Duodenal mucosa (tissue), 2 donors: ENCODE measurements at regions not wholly inside any gene's neighbourhood (a gene's known extent, or its start where the extent isn't known, plus 50 kb on each side); places are given as distances from the start of the nearest gene placed in this dataset.

ENCODE experiments used
- H3K27ac ChIP-seq: one replicate; pipeline ENCODE4 v1.7.0; 2013; ENCODE audit warnings: low read depth, low read length
- H3K27me3 ChIP-seq, 2 donors: one replicate each; pipeline ENCODE4 v1.7.0; 2013; ENCODE audit warnings: low read length in 2 of 2, control low read depth in 1 of 2; ENCODE audit not compliant: insufficient read depth in 2 of 2, control insufficient read depth in 1 of 2
- H3K36me3 ChIP-seq, 2 donors: one replicate each; pipeline ENCODE4 v1.7.0; 2013; ENCODE audit warnings: low read length in 2 of 2, control low read depth in 1 of 2; ENCODE audit not compliant: insufficient read depth in 2 of 2, control insufficient read depth in 1 of 2
- H3K4me1 ChIP-seq, 2 donors: one replicate each; pipeline ENCODE4 v1.7.0; 2013; ENCODE audit warnings: low read length in 2 of 2, control low read depth in 1 of 2; ENCODE audit not compliant: insufficient read depth in 2 of 2, control insufficient read depth in 1 of 2
- H3K4me3 ChIP-seq, 2 donors: one replicate each; pipeline ENCODE4 v1.7.0; 2013; ENCODE audit warnings: low read length in 2 of 2, low read depth in 1 of 2
- H3K9ac ChIP-seq, 2 donors: one replicate each; pipeline ENCODE4 v1.7.0; 2013; ENCODE audit warnings: low read length in 2 of 2, low read depth in 1 of 2
- H3K9me3 ChIP-seq, 2 donors: one replicate each; pipeline ENCODE4 v1.7.0; 2013; ENCODE audit warnings: low read length in 2 of 2, control low read depth in 1 of 2; ENCODE audit not compliant: control insufficient read depth in 1 of 2

DNA sequence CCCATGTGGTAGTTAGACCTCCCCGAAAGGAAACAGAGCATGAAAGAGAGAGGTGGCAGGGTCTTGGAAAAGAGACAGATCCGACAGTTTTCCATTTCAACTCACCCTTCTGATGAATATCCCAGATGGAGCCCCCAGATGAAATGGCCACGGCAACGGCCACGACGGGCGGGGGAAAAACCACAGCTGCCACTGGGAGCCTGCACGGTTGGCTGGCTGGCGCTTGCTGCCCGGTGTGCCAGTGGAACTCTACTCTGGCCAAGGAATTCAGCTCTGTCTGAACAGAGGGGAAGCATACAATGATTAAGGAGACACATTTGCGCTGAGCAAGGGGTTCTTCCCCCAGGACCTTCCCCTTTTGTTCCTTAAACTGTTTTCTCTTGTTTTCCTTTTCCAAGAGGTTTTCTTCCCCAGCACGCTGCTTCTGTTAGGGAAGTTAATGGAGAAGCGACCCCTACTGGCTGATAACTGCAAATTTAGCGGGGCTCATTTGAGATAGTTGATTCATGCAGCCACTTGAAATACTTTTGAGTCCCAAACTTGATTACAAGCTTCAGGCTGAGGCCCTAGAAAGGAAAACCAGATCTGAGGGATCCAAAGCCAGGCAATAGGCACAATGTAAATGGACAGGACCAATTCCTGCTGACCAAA is 1122.5 kb downstream of the NCAM2 start:
- Histone ChIP-seq H3K36me3 (no peaks in the 10 kb centered on the region), H3K4me3 (no peak overlapping the region), H3K4me1 (no peaks in the 10 kb centered on the region), H3K9ac (no peak overlapping the region), H3K9me3 (peaks cover 12 to 21% of the 10 kb centered on the region in 2 donors), H3K27me3 (no peaks in the 10 kb centered on the region), H3K27ac (no peak overlapping the region)

DNA sequence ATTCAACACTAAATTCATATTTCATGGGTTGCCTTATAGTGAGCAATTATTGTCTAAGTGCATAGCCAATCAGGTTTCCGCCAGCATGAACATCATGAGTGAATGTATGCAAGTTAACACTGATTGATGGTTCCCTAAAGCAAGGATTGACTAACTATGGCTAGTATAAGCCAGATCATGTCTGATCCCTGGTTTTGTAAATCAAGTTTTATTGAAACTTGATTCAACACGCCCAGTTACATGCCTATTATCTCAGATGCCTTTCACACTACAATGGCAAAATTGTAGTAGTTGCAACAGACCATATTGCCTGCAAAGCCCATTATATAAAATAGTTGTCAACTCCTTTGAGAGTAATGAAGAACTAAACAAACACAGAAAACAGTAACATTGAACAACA is 1127.4 kb downstream of the NCAM2 start:
- H3K9me3 ChIP-seq, result peaks cover 12 to 19% of the 10 kb centered on the region in 2 donors
- H3K27ac ChIP-seq, result no peak overlapping the region
- H3K27me3 ChIP-seq, result no peaks in the 10 kb centered on the region
- no peaks in the 10 kb centered on the region for H3K4me1 ChIP-seq
- no peak overlapping the region for H3K4me3 ChIP-seq
- no peak overlapping the region for H3K9ac ChIP-seq
- H3K36me3 ChIP-seq, result no peaks in the 10 kb centered on the region

DNA sequence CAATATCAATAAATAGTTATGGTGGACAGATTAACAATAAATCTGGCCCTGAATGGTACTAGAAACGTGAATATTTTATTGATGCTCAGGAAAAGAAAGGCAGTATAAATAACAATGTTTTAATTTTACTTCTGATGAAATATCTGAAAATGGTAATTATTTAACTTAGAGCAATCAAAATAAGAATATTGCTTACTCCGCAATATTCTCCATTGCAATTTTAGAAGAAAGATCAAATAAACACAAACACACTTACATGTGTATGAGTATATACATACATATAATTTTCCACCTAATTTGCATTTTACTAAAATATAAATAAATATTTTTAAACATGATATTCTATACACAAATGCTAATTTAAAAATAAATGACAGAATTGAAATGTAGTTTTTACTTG is 1130.5 kb downstream of the NCAM2 start:
- Histone ChIP-seq H3K36me3 (no peaks in the 10 kb centered on the region), H3K4me1 (no peaks in the 10 kb centered on the region), H3K4me3 (no peak overlapping the region), H3K9ac (no peak overlapping the region), H3K27ac (no peak overlapping the region), H3K9me3 (peaks cover 8 to 10% of the 10 kb centered on the region in 2 donors), H3K27me3 (no peaks in the 10 kb centered on the region)

DNA sequence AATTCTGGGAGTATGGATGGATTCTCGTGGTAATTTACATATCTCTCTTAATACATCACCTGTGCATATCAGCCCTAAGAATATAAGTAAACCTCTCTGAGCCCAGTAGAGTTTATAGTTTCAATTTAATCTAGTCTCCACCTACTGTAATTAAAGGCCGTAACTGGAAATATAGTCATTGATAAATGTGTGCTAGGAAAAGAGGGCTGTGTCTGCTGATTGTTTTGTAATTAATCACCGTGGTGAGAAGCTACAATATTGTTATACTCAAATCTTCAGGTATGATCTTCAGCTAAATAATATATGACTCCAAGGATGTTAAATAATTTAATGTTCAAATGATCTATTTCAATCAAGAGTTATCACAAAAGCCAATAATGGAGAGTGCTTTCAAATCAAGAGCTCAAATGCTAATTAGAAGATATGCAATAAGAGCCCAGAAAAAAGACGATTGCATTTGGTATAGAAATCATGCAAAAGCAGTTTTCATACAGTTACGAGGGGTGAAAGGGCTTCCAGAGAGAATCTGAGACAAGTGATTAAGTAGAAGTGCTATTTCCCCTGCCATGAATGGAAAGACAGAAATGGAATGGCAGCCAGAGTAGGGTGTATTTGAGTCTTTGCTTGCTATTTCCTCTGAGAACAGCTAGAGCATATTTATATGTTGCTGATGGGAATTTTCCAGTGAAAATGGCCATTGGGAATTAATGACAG is 1134.3 kb downstream of the NCAM2 start:
- no peaks in the 10 kb centered on the region for H3K36me3 ChIP-seq
- H3K27ac ChIP-seq, result no peak overlapping the region
- H3K9me3 ChIP-seq, result peaks cover 5 to 6% of the 10 kb centered on the region in 2 donors
- no peak overlapping the region for H3K9ac ChIP-seq
- no peaks in the 10 kb centered on the region for H3K4me1 ChIP-seq
- H3K4me3 ChIP-seq, result no peak overlapping the region
- no peaks in the 10 kb centered on the region for H3K27me3 ChIP-seq

DNA sequence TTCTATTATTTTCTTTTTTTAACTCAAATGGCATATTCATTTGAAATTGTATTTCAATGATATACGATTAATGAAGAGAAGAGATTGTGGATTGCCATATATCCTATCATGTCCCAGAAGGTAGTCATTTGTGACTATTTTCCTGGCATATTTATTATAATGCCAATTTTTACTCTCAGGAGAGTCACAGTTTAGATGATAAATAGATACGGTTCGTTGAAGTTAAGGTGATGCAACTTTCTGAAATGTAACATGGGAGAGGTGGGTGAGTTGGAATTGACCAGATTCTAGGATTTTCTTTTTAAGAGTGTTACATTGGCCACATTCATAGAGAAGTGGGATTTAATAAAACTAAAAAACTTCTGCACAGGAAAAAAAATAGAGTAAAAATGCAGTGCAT is 1138.5 kb downstream of the NCAM2 start:
- H3K4me1 ChIP-seq, result no peaks in the 10 kb centered on the region
- H3K9me3 ChIP-seq, result peaks cover 1 to 7% of the 10 kb centered on the region in 2 donors
- no peaks in the 10 kb centered on the region for H3K36me3 ChIP-seq
- no peak overlapping the region for H3K27ac ChIP-seq
- H3K27me3 ChIP-seq, result no peaks in the 10 kb centered on the region
- no peak overlapping the region for H3K4me3 ChIP-seq
- H3K9ac ChIP-seq, result no peak overlapping the region

DNA sequence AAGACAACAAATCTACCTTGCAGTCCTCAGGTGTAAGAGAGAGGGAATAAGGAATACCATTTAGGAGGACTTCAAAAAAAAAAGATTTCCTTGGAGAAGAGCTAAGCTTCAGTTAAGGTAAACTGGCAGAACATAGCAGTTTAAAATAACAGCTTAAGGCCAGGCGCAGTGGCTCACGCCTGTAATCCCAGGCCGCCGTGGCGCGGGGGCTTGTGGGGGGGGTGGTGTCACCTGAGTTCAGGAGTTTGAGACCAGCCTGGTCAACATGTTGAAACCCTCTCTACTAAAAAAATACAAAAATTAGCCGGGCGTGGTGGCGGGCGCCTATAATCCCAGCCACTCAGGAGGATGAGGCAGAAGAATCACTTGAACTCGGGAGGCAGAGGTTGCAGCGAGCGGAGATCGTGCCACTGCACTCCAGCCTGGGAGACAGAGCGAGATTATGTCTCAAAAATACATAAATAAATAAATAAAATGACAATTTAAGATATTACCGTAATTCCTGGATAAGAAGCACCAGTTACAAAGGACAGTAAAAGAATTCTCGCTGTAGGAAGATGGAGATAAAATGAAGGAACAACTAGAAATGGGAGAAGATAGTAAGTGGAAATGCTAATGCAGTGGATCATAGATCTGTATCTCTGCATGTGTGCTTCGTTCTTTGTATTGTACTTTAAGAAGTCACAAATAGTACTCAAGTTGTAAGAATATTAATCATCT is 1140.2 kb downstream of the NCAM2 start:
- Histone ChIP-seq H3K9me3 (peaks cover 0 to 4% of the 10 kb centered on the region in 2 donors), H3K9ac (no peak overlapping the region), H3K4me1 (no peaks in the 10 kb centered on the region), H3K27ac (no peak overlapping the region), H3K36me3 (no peaks in the 10 kb centered on the region), H3K4me3 (no peak overlapping the region), H3K27me3 (no peaks in the 10 kb centered on the region)

DNA sequence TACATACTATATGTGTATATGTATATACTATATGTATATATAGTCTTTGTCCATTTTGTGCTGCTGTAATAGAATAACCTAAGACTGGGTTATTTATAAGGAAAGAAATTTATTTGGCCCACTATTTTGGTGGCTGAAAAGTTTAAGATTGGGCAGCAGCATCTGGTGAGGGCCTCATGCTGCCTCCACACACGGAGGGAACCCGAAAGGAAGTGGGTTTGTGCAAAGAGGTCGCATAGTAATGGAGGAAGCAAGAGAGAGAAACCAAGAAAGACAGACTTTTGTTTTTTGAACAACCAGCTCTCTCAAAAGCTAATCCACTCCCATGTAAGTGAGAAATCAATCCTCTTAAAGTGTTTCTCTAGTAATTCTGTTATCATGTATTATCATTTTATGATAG is 1147.3 kb downstream of the NCAM2 start:
- Histone ChIP-seq H3K9me3 (peaks cover 10 to 20% of the 10 kb centered on the region in 2 donors), H3K4me3 (no peak overlapping the region), H3K4me1 (no peaks in the 10 kb centered on the region), H3K9ac (no peak overlapping the region), H3K27ac (no peak overlapping the region), H3K27me3 (no peaks in the 10 kb centered on the region), H3K36me3 (no peaks in the 10 kb centered on the region)

DNA sequence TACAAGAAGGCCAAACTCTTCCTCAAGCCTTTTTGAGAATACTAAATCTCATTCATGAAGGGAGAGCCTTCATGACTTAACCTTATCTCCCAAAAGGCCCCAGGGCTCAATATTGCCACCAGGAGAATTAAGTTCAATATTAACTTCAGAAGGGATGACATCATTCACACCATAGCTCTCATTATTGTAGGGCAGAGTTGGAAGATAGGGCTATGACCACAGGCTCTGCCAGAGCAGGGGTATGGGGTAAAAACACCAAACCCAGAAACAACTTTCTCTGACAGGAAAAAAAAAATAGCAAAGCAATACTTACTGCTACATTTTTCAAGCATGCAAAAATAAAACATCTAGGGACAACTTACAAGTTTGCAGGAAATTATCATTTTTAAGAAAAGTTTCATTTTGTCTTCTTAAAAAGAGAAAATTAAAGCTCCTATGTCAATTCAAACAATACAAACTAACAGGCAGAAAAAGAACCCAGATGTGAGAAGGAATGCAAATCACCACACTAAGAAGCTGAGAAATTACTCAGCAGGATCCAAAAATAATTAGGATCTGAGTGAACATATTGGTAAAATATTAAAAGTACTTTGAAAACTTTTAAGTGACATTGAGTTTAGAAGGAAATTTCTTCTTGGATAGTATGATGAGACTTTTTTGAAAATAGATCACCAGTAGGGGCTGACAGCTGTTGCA is 1156.5 kb downstream of the NCAM2 start:
- Histone ChIP-seq H3K27me3 (no peaks in the 10 kb centered on the region), H3K9ac (no peak overlapping the region), H3K4me1 (no peaks in the 10 kb centered on the region), H3K9me3 (peaks cover 9 to 11% of the 10 kb centered on the region in 2 donors), H3K4me3 (no peak overlapping the region), H3K27ac (no peak overlapping the region), H3K36me3 (no peaks in the 10 kb centered on the region)

DNA sequence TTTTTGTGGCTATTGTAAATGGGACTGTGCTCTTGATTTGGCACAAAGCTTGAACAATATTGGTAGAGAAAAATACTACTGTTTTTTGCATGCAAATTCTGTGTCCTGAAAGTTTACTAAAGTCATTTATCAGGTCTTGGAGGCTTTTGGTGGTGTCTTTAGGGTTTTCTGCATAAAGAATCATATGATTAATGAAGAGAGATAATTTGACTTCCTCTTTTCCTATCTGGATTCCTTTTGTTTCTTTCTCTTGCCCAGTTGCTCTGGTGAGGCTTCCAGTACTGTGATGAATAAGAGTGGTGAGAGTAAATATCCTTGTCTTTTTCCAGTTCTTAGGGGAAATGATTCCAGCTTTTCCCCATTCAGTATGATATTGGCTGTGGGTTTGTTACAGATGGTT is 1166.7 kb downstream of the NCAM2 start:
- Histone ChIP-seq H3K4me1 (no peaks in the 10 kb centered on the region), H3K4me3 (no peak overlapping the region), H3K27ac (no peak overlapping the region), H3K36me3 (no peaks in the 10 kb centered on the region), H3K9ac (no peak overlapping the region), H3K9me3 (peaks cover 0 to 4% of the 10 kb centered on the region in 2 donors), H3K27me3 (no peaks in the 10 kb centered on the region)

DNA sequence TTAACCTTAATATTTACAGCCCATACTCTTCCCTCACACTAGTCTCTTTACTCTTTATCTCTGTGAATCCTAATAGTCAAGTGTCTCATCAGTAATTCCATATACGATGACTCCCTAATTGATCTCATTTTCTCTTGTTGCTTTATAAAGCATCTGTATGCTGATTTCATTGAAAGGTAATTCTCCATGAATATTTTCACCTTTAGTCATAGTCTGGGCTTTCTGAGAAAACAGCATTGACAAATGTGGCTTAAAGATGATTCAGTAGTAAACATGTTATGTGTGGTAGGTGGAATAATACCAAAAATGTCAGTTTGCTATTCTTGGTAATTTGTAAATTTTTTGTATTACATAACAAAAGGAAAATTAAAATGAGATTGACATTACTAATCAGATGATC is 1176.5 kb downstream of the NCAM2 start:
- Histone ChIP-seq H3K27me3 (no peaks in the 10 kb centered on the region), H3K9ac (no peak overlapping the region), H3K4me3 (no peak overlapping the region), H3K36me3 (no peaks in the 10 kb centered on the region), H3K27ac (no peak overlapping the region), H3K9me3 (peaks cover 1 to 3% of the 10 kb centered on the region in 2 donors), H3K4me1 (no peaks in the 10 kb centered on the region)
